ENCODE measurements at regions not wholly inside any gene's neighbourhood (a gene's known extent, or its start where the extent isn't known, plus 50 kb on each side); places are given as distances from the start of the nearest gene placed in this dataset.

DNA sequence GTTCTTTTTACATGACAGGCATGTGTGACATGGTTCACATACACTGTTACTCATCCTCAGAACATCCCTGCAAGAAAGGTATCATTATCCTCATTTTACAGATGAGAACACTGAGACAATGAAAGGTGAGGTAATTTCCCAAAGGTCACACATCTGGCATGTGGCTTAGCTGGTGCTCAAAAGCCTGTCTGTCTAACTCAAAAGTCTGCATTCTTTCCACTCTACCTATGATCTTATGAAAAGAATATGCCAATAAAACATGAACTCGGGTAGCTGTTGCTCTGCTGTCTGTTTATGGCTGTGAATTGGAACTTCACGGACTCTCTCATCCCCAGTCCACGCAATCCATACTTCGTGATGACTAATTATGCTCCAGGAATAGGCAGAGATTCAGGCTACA is 79.0 kb upstream of the ODAD2 start:
- DNase-seq (ENCODE audit: low read depth in 4 of 4, low spot score in 2 of 4) = no peak

DNA sequence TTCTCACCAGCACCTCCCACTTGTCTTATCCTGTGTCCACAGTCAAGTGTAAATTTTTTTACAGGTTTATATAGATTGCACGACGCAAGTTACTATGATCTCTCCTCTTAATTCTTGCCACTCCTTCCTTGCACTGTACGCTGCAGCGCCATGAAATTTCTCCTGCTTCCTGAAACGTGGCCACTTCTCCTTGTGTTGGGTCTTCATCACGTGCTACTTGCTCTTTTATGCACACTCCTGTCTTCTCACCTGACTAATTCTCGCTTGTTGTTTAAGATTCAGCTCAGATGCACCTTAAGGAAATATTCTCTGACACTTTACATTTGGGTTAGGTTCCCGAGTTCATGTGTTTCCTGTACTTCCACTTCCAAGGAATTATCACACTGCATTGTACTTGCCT is 76.5 kb upstream of the ODAD2 start:
- DNase-seq (ENCODE audit: low read depth in 4 of 4, low spot score in 2 of 4) = no peak

GRCh38 chr10:28072573-28072972 is 73.7 kb upstream of the ODAD2 start:
- DNase-seq (ENCODE audit: low read depth in 4 of 4, low spot score in 2 of 4) = no peak

GRCh38 chr10:28060031-28060607 is 61.2 kb upstream of the ODAD2 start:
- DNase-seq (ENCODE audit: low read depth in 4 of 4, low spot score in 2 of 4) = no peak

- no peak for DNase-seq (ENCODE audit: low read depth in 4 of 4, low spot score in 2 of 4)
These were observed 59.9 kb upstream of the ODAD2 start for GRCh38 chr10:28058746-28059145.

DNA sequence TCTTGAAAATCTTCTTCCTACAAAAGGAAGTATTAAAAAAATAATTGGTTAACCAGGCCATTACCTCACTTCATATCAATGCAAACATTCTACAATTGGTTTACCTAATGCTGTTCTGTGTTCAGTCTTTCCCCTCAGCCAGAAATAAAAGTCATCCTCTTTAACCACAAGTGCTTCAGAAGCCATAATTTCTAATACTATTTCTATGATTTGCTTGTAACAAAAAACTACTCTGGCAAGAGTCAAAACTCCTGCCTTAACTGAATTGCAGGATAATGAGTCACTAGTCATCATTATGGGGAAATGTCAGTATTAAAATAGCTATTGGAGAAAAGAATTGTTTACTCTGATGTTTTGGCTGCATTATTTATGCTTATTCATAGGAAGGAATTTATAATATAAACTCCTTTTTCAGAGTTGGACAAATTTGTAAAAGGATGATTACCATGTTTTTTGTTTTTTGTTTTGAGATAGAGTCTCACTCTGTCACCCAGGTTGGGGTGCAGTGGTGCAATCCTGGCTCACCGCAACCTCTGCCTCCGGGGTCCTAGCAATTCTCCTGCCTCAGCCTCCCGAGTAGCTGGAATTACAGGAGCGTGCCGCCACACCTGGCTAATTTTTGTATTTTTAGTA is 55.5 kb upstream of the ODAD2 start:
- no peak for DNase-seq (ENCODE audit: low read depth in 4 of 4, low spot score in 2 of 4)

DNA sequence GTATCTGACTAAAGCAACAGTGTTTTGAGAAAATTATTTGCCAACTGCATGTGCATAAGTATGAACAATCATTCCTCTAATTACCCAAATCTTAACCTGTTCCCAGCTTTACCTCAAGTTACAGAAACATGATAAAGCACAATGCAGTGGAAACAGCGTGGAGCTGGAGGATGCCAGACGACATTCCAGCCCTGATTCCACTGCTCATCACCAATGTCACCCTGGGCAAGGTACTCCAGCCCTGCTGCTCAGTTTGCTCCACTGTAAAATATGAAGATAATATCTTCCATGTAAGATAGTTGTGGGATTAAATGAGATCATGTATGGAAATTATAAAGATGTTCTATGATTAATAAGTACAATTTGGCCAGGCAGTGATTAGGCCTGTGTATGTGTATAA is 50.4 kb upstream of the ODAD2 start:
- DNase-seq (ENCODE audit: low read depth in 4 of 4, low spot score in 2 of 4) = no peak
